B cell (primary cell): ENCODE measurements at regions not wholly inside any gene's neighbourhood (a gene's known extent, or its start where the extent isn't known, plus 50 kb on each side); places are given as distances from the start of the nearest gene placed in this dataset.

Source experiments
- ATAC-seq: fragments of 200-7000 bp; cut with Tn5 transposase; one replicate; pipeline ENCODE4 v1.10.0; 2021; ENCODE audit warnings: low read depth, mild to moderate bottlenecking, moderate number of reproducible peaks, moderate library complexity
- CTCF ChIA-PET: fragments of 350-600 bp; sonication (Branson Sonifier 250); formaldehyde crosslinking; loops from one replicate; lab custom pipeline; 2021; ENCODE audit warnings: antibody characterized with exemption, inconsistent platforms; lab: Charles Lee
- POLR2A ChIA-PET: fragments of 350-600 bp; sonication (Branson Sonifier 250); formaldehyde crosslinking; loops from one replicate; lab custom pipeline; 2021; ENCODE audit warnings: antibody characterized with exemption; lab: Charles Lee
- DNase-seq: peaks from one replicate; pipeline ENCODE4 v3.0.0; 2013
- H2AFZ ChIP-seq: 2 replicates; pipeline ENCODE4 v1.6.1; 2012; ENCODE audit warnings: mild to moderate bottlenecking, low read depth, low read length; ENCODE audit not compliant: insufficient read depth, poor library complexity, severe bottlenecking
- H3K27ac ChIP-seq, 2 donors: 1 replicate in 1 of 2; 2 replicates in 1 of 2; pipeline ENCODE4 v1.5.1; 2012 to 2013; ENCODE audit warnings: low read length in 2 of 2, mild to moderate bottlenecking in 2 of 2, moderate library complexity in 1 of 2
- H3K27me3 ChIP-seq, 4 experiments: fragments of 200-600 bp in 1 of 4; sonication (generic) in 1 of 4; replicated peaks in 1 of 4; 1 replicate in 2 of 4; 2 replicates in 2 of 4; pipeline versions ENCODE4 v1.6.1 to v1.7.0; 2013 to 2016; ENCODE audit warnings: low read length in 3 of 4, mild to moderate bottlenecking in 2 of 4, mixed read lengths in 1 of 4, moderate library complexity in 1 of 4; ENCODE audit not compliant: insufficient read depth in 4 of 4, control insufficient read depth in 3 of 4; ENCODE audit errors: control extremely low read depth in 1 of 4
- H3K36me3 ChIP-seq, 2 experiments: replicated peaks in 1 of 2; 1 replicate in 1 of 2; 2 replicates in 1 of 2; pipeline versions ENCODE4 v1.6.1 to v1.7.1; 2013; ENCODE audit warnings: low read length in 1 of 2; ENCODE audit not compliant: insufficient read depth in 2 of 2, control insufficient read depth in 1 of 2; ENCODE audit errors: control extremely low read depth in 1 of 2, extremely low read depth in 1 of 2
- H3K4me1 ChIP-seq, 2 donors: fragments of 200-600 bp in 1 of 2; sonication (generic) in 1 of 2; 1 replicate in 1 of 2; 2 replicates in 1 of 2; pipeline versions ENCODE4 v1.5.1 to v1.6.1; 2013 to 2017; ENCODE audit warnings: low read length in 2 of 2; ENCODE audit not compliant: control insufficient read depth in 2 of 2, insufficient read depth in 2 of 2
- H3K4me2 ChIP-seq: replicated peaks from 2 replicates; pipeline ENCODE3; 2012; ENCODE audit warnings: mild to moderate bottlenecking, low read depth, low read length; ENCODE audit not compliant: poor library complexity, severe bottlenecking
- H3K4me3 ChIP-seq, 5 experiments: fragments of 200-600 bp in 1 of 5; sonication (generic) in 1 of 5; 1 replicate in 3 of 5; 2 replicates in 2 of 5; pipeline versions ENCODE4 v1.5.1 to v1.7.0; 2011 to 2016; ENCODE audit warnings: low read length in 4 of 5, mild to moderate bottlenecking in 4 of 5, low read depth in 2 of 5, control low read depth in 1 of 5, moderate library complexity in 1 of 5; ENCODE audit not compliant: insufficient read depth in 1 of 5; ENCODE audit errors: control extremely low read depth in 1 of 5, extremely low read depth in 1 of 5
- H3K79me2 ChIP-seq: fragments of 200-600 bp; sonication (generic); one replicate; pipeline ENCODE4 v1.6.0; 2016; ENCODE audit warnings: low read length; ENCODE audit not compliant: control insufficient read depth, insufficient read depth
- H3K9ac ChIP-seq: fragments of 200-600 bp; sonication (generic); 2 replicates; pipeline ENCODE4 v1.6.1; 2017; ENCODE audit warnings: mild to moderate bottlenecking, low read length, moderate library complexity
- H3K9me3 ChIP-seq, 3 donors: one replicate each; pipeline versions ENCODE4 v1.6.1 to v1.7.1; 2013; ENCODE audit warnings: low read length in 2 of 3; ENCODE audit not compliant: control insufficient read depth in 2 of 3, insufficient read depth in 1 of 3; ENCODE audit errors: control extremely low read depth in 1 of 3
- H4K20me1 ChIP-seq: 2 replicates; pipeline ENCODE4 v1.6.0; 2012; ENCODE audit warnings: mild to moderate bottlenecking, low read length; ENCODE audit not compliant: insufficient read depth, control insufficient read depth, poor library complexity, severe bottlenecking
- H3K27ac Mint-ChIP-seq: one replicate; pipeline ENCODE4 v1.8.0; 2021; ENCODE audit warnings: mixed read lengths
- H3K27me3 Mint-ChIP-seq: one replicate; pipeline ENCODE4 v1.8.0; 2021; ENCODE audit warnings: mixed read lengths
- H3K4me1 Mint-ChIP-seq: one replicate; pipeline ENCODE4 v1.8.0; 2021; ENCODE audit warnings: mixed read lengths
- H3K4me3 Mint-ChIP-seq: one replicate; pipeline ENCODE4 v1.8.0; 2021; ENCODE audit warnings: mixed read lengths
- H3K9me3 Mint-ChIP-seq: one replicate; pipeline ENCODE4 v1.8.0; 2022; ENCODE audit warnings: mixed read lengths; ENCODE audit not compliant: insufficient read depth
- CTCF ChIP-seq: fragments of 200-600 bp; IDR thresholded peaks from one replicate; pipeline ENCODE4 v1.8.0; 2022; ENCODE audit warnings: antibody characterized with exemption, mild to moderate bottlenecking
- EZH2 ChIP-seq: IDR thresholded peaks from 2 replicates; pipeline ENCODE4 v1.6.1; 2012; ENCODE audit warnings: borderline replicate concordance, low read depth, mild to moderate bottlenecking, moderate library complexity, low read length; ENCODE audit not compliant: insufficient read depth, poor library complexity, severe bottlenecking
- WGBS: methylation state at CpG from one replicate; pipeline ENCODE4 v1.1.5; 2013; ENCODE audit warnings: missing lambda C conversion rate; ENCODE audit not compliant: insufficient coverage; 5-methylcytosine and 5-hydroxymethylcytosine counted together
- intact Hi-C: fragments of 100-400 bp; cut with micrococcal nuclease; formaldehyde crosslinking; loops from one replicate; pipeline ENCODE4 v1.10.0; 2022

- Histone ChIP-seq H2AFZ (peak overlapping the region; percentile 42), H3K79me2 (no peaks in the 10 kb centered on the region), H3K4me1 (peaks cover 16 to 24% of the 10 kb centered on the region in 2 donors), H3K27me3 (no peaks in the 10 kb centered on the region), H3K36me3 (no peaks in the 10 kb centered on the region), H3K9ac (no peak overlapping the region), H4K20me1 (no peaks in the 10 kb centered on the region), H3K27ac (no peak overlapping the region), H3K4me3 (no peak overlapping the region), H3K9me3 (no peaks in the 10 kb centered on the region), H3K4me2 (peak overlapping the region; percentile 48)
- POLR2A ChIA-PET, result interaction anchor here (0.9 kb wide), 1 partner anchor 578 kb away, joined by 3 read pairs; no protein-coding TSS in a partner anchor
- intact Hi-C loops, result no loop called here
- peak overlapping the region; percentile 51 for H3K4me3 Mint-ChIP-seq
- 21% methylated on average over 8 of the region's 11 CpGs for WGBS
- CTCF ChIA-PET, result no interaction called here
- TF ChIP-seq EZH2 (no peak), CTCF (no peak)
- H3K9me3 Mint-ChIP-seq, result no peaks in the 10 kb centered on the region
- peaks cover 1% of the 10 kb centered on the region for H3K27me3 Mint-ChIP-seq
- no peak overlapping the region for H3K27ac Mint-ChIP-seq
- DNase-seq, result peak; percentile 49
- H3K4me1 Mint-ChIP-seq, result peaks cover 22% of the 10 kb centered on the region
- peak; percentile 41 for ATAC-seq
These were observed 129.3 kb upstream of the SLC44A1 start for GRCh38 chr9:105114964-105115728.

- ChIA-PET CTCF (interaction anchor here (1.0 kb wide), 1 partner anchor 255 kb away, joined by 3 read pairs; no protein-coding TSS in a partner anchor), POLR2A (no interaction called here)
- H4K20me1 ChIP-seq, result no peaks in the 10 kb centered on the region
- no peak overlapping the region for H3K4me2 ChIP-seq
- H3K4me1 Mint-ChIP-seq, result peaks cover 22% of the 10 kb centered on the region
- H3K27me3 Mint-ChIP-seq, result no peaks in the 10 kb centered on the region
- H2AFZ ChIP-seq, result no peak overlapping the region
- H3K4me1 ChIP-seq, result peaks cover 16 to 24% of the 10 kb centered on the region in 2 donors
- no peaks in the 10 kb centered on the region for H3K27me3 ChIP-seq
- H3K9ac ChIP-seq, result no peak overlapping the region
- H3K4me3 ChIP-seq, result no peak overlapping the region
- no peak overlapping the region for H3K4me3 Mint-ChIP-seq
- H3K9me3 Mint-ChIP-seq, result no peaks in the 10 kb centered on the region
- H3K79me2 ChIP-seq, result no peaks in the 10 kb centered on the region
- DNase-seq (no peak), ATAC-seq (no peak)
- intact Hi-C loops, result no loop called here
- H3K9me3 ChIP-seq, result no peaks in the 10 kb centered on the region
- H3K36me3 ChIP-seq, result no peaks in the 10 kb centered on the region
- H3K27ac ChIP-seq, result no peak overlapping the region
- 100% methylated on average over 6 of the region's 9 CpGs for WGBS
- TF ChIP-seq EZH2 (no peak), CTCF (no peak)
- H3K27ac Mint-ChIP-seq, result no peak overlapping the region
These were observed 128.2 kb upstream of the SLC44A1 start for GRCh38 chr9:105116052-105116868.
